Osteocyte (in vitro differentiated cells): ENCODE measurements at regions not wholly inside any gene's neighbourhood (a gene's known extent, or its start where the extent isn't known, plus 50 kb on each side); places are given as distances from the start of the nearest gene placed in this dataset.

Experiments used
- DNase-seq: peaks from one replicate; pipeline ENCODE4 v3.0.0; 2021; ENCODE audit warnings: mixed read lengths; ENCODE audit not compliant: unreplicated experiment; ENCODE audit errors: extremely low spot score
- H3K27ac Mint-ChIP-seq: one replicate; pipeline ENCODE4 v1.8.0; 2021; ENCODE audit warnings: mild to moderate bottlenecking, mixed read lengths; ENCODE audit not compliant: unreplicated experiment
- H3K27me3 Mint-ChIP-seq: one replicate; pipeline ENCODE4 v1.8.0; 2021; ENCODE audit warnings: mixed read lengths; ENCODE audit not compliant: unreplicated experiment
- H3K36me3 Mint-ChIP-seq: one replicate; pipeline ENCODE4 v1.8.0; 2021; ENCODE audit warnings: mixed read lengths; ENCODE audit not compliant: unreplicated experiment
- H3K4me1 Mint-ChIP-seq: one replicate; pipeline ENCODE4 v1.8.0; 2021; ENCODE audit warnings: mixed read lengths; ENCODE audit not compliant: unreplicated experiment
- H3K4me3 Mint-ChIP-seq: one replicate; pipeline ENCODE4 v1.8.0; 2021; ENCODE audit warnings: mild to moderate bottlenecking, moderate library complexity, mixed read lengths; ENCODE audit not compliant: unreplicated experiment
- H3K9me3 Mint-ChIP-seq: one replicate; pipeline ENCODE4 v1.8.0; 2021; ENCODE audit warnings: mixed read lengths; ENCODE audit not compliant: unreplicated experiment
- CTCF ChIP-seq: fragments of 200-600 bp; sonication (generic); IDR thresholded peaks from 2 replicates; pipeline ENCODE4 v1.5.0; 2021; ENCODE audit warnings: antibody characterized with exemption, mild to moderate bottlenecking, moderate library complexity

- Mint-ChIP-seq H3K36me3 (no peaks in the 10 kb centered on the region), H3K27me3 (no peaks in the 10 kb centered on the region), H3K4me3 (no peak overlapping the region), H3K27ac (no peak overlapping the region), H3K9me3 (peaks cover 12% of the 10 kb centered on the region), H3K4me1 (no peaks in the 10 kb centered on the region)
- TF ChIP-seq CTCF = no peak
- DNase-seq = no peak
These were observed 934.4 kb downstream of the HACE1 start for GRCh38 chr6:103925317-103925716.

DNA sequence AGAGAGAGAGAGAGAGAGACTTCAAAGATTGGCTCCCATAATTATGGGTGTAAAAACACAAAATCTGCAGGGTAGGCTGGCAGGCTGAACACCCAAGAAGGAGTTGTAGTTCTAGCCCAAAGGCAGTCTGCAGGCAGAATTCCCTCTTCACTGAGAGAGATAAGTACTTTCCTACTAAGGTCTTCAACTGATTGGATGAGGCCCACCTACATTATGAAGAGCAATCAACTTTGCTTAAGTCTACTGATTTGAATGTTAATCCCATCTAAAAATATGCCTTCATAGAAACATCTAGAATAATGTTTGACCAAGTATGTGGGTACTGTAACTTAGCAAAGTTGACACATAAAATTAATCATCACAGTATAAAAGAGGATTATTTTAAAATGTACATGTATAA, 949.7 kb downstream of the HACE1 start:
- no peak for TF ChIP-seq CTCF
- Mint-ChIP-seq H3K4me1 (no peaks in the 10 kb centered on the region), H3K27ac (no peak overlapping the region), H3K27me3 (no peaks in the 10 kb centered on the region), H3K36me3 (no peaks in the 10 kb centered on the region), H3K4me3 (no peak overlapping the region), H3K9me3 (peaks cover 14% of the 10 kb centered on the region)
- DNase-seq = no peak

- Mint-ChIP-seq H3K36me3 (no peaks in the 10 kb centered on the region), H3K9me3 (peaks cover 14% of the 10 kb centered on the region), H3K4me1 (no peaks in the 10 kb centered on the region), H3K4me3 (no peak overlapping the region), H3K27me3 (no peaks in the 10 kb centered on the region), H3K27ac (no peak overlapping the region)
- no peak for TF ChIP-seq CTCF
- DNase-seq = no peak
These were observed 950.8 kb downstream of the HACE1 start for GRCh38 chr6:103908898-103909297.

GRCh38 chr6:103895136-103895535, 964.6 kb downstream of the HACE1 start:
- DNase-seq = no peak
- no peak overlapping the region for H3K4me3 Mint-ChIP-seq

GRCh38 chr6:103893141-103893581, 966.6 kb downstream of the HACE1 start:
- Mint-ChIP-seq H3K36me3 (no peaks in the 10 kb centered on the region), H3K9me3 (peaks cover 5% of the 10 kb centered on the region), H3K4me1 (peaks cover 8% of the 10 kb centered on the region), H3K4me3 (no peak overlapping the region), H3K27ac (no peak overlapping the region), H3K27me3 (no peaks in the 10 kb centered on the region)
- no peak for DNase-seq
- no peak for TF ChIP-seq CTCF

More at GRCh38 chr6:103895136-103895535, 964.6 kb downstream of the HACE1 start:
- TF ChIP-seq CTCF = no peak
- Mint-ChIP-seq H3K27me3 (no peaks in the 10 kb centered on the region), H3K4me1 (peaks cover 8% of the 10 kb centered on the region), H3K9me3 (peaks cover 5% of the 10 kb centered on the region), H3K36me3 (no peaks in the 10 kb centered on the region), H3K27ac (no peak overlapping the region)
